Lung microvascular endothelial cell (primary cell): ENCODE measurements at regions not wholly inside any gene's neighbourhood (a gene's known extent, or its start where the extent isn't known, plus 50 kb on each side); places are given as distances from the start of the nearest gene placed in this dataset.
A peak's percentile ranks its signal among the peaks of the same experiment; 100 is the strongest.

Experiments
- DNase-seq, 2 donors: peaks; one replicate each; pipeline versions ENCODE4 v3.0.0 to v3.0.0-alpha.2; 2010; ENCODE audit warnings: low read depth in 2 of 2

DNA sequence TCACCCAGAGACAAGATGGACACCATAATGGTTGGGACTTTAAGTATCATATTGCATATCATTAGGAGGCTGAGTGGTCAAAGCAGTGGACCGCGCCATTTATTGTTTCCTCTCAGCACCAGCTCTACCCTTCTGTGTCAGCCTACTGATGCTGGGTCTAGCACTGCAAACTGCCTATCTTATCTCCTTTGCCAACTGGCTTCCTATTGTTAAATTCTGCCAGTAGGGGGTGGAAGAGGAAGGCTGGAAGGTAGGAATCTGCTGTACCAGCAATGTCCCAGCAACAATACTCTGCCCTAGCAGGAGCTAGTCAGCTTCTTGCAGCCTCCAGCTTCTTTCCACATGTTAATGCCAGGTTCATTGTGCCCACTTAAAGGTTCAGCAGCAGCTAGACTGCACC, 367.1 kb upstream of the PDGFD start:
- peak; percentile 15 to 39 for DNase-seq

DNA sequence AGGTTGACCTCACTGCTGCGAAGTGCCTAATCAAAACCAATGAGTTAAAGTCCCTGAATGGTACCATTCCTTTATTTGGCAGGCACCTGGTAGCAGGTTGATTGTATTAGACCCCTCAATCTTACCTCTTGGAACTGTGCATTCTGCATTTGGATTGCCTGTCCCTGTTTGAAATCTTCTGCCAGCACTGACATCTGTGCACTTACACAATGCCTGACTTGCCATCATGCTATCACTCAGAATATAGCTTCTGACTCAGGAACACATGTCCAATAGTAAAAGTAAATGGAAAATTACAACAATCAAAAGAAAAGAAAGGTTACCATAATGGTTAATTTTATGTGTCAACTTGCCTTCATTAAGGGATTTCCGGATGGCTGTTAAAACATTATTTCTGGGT, 366.0 kb upstream of the PDGFD start:
- DNase-seq, result no peak

GRCh38 chr11:104529213-104529612, 365.3 kb upstream of the PDGFD start:
- DNase-seq, result peak in 1 of 2 donors; percentile 78

DNA sequence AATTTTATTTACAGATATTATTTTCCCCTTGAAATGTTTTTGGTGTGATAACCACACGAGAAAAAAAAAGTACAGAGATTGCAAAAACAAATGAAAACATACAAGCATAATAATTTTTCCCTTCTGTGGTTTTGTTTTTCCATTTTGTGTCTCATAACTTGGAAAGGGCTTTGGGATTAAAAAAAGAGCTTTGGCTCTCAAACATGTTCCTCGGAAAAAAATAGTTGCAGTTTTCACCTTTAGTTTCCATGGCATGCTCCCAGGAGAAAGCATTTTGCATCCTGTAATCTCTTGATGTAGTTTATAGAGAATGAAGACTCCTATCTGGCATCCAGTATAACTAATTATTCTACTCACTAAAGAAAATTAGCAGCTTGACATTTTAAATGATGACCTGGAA, 362.1 kb upstream of the PDGFD start:
- peak in 1 of 2 donors; percentile 36 for DNase-seq

GRCh38 chr11:104525416-104525815, 361.5 kb upstream of the PDGFD start:
- DNase-seq, result no peak

- DNase-seq, result no peak
Measured at GRCh38 chr11:104524254-104524653, 360.3 kb upstream of the PDGFD start.

- no peak for DNase-seq
Measured at GRCh38 chr11:104523611-104524010, 359.7 kb upstream of the PDGFD start.

- peak in 1 of 2 donors; percentile 3 for DNase-seq
Measured at GRCh38 chr11:104522650-104523049, 358.7 kb upstream of the PDGFD start.

- DNase-seq, result no peak
Measured at GRCh38 chr11:104522123-104522522, 358.2 kb upstream of the PDGFD start.

- DNase-seq, result no peak
Measured at GRCh38 chr11:104510169-104510568, 346.2 kb upstream of the PDGFD start.

GRCh38 chr11:104490182-104490581, 326.2 kb upstream of the PDGFD start:
- no peak for DNase-seq

- DNase-seq, result no peak
Measured at GRCh38 chr11:104488561-104488960, 324.6 kb upstream of the PDGFD start.

DNA sequence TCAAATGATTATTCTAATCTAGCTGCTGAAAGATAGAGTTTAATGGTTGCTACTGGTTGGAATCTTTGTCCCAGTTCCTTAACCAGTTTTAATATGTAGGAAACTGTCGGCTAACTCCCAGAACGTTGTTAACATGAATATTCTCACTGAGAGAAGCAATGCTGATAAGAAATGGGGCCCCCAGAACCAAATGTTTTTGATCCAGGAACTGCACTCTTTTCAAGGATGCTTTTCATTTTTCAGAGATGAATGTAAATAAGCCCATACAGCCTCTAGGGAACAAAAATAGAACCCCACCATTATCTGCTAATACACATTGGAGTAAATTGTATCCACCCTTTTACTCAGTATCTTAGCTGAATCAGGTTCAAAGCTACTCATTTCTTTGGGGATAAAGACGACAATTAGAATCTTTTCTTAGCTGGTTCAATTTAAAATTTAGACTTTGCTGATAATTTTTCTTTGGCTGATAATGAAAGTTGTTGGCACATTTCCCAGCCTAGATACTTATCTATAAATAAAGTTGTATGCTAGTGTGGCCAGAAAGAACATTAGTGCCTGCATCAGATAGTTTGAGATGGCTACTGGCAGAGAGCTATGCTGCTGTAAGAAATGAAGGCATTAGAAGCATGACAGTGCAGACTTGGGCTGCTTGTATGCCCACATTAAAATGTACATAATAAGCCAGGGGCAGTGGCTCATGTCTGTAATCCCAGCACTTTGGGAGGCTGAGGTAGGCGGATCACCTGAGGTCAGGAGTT, 323.3 kb upstream of the PDGFD start:
- no peak for DNase-seq

DNA sequence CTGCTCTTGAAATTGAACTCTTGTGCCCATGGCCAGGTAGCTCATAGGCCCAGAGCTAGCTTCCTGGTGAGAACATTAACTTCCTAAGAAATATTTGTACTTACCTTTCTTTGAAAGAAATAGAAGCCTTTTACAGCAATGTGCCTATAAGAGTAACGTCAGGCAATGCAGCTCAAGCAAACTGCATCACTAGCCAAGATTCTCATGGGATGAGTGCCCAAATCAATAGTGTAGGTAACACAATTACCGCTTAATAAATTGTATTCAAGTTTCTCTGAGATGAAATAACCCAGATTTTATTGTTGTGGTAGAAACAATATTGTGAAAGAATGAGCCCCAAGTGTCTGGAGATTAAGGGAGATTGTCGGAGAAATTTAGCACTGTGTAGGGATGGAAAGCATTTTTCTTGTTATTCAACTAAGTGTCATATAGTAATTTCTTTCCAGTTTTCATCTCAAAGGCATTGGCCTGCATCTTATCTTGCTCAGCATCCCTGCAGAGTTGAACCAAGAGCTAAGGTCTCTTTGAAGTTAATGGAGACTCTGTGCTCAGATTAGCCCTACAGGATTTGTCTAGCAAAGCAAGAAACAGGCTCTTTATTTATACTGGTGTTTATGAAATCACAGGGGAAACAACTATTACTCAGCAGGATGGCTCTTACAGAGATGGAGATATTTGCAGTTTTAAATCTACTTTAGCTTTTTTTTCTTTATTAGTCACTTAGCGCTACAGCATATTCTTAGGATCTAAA, 321.0 kb upstream of the PDGFD start:
- DNase-seq, result no peak

GRCh38 chr11:104476898-104477297, 313.0 kb upstream of the PDGFD start:
- no peak for DNase-seq

GRCh38 chr11:104476454-104476853, 312.5 kb upstream of the PDGFD start:
- no peak for DNase-seq

GRCh38 chr11:104467404-104467803, 303.5 kb upstream of the PDGFD start:
- DNase-seq, result no peak

- no peak for DNase-seq
Measured at GRCh38 chr11:104465321-104465720, 301.4 kb upstream of the PDGFD start.

- DNase-seq, result no peak
Measured at GRCh38 chr11:104464691-104465090, 300.7 kb upstream of the PDGFD start.

- DNase-seq, result no peak
Measured at GRCh38 chr11:104462341-104462740, 298.4 kb upstream of the PDGFD start.

DNA sequence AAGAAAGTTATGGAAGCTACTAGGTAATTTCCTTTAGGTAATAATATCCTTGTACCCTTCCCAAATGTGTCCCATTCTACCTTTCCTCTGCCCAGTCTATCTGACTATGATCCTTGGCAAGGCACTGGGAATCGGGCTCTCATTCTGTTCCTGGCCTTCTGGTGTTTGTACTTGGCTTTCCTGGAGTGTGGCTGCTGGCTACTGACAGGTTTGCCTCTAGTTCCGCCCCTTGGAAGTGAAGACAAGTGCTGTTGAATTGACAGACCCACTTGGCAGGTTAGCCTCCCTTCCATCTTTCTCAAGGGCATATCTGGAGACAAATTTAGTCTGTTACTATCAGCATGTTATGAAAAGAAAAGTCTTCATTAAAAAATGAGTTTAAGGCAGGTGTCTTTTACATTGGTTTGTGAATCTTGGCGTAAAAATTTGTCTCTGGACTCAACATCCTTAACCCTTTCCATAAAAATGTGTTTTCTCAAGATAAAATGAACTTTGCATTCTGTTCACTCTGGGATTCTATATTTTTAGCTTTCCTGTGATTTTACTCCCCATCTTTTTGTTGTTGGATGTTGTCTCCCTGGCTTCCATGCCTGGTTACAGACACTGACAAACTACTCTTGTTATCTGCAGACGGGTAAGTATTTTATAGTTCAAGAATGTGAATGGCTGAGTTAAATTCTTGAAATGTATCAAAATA, 287.4 kb upstream of the PDGFD start:
- no peak for DNase-seq

- DNase-seq, result peak in 1 of 2 donors; percentile 47
Measured at GRCh38 chr11:104443387-104443786, 279.4 kb upstream of the PDGFD start.
